Hypothalamus (tissue), 51 donors: ENCODE measurements at regions not wholly inside any gene's neighbourhood (a gene's known extent, or its start where the extent isn't known, plus 50 kb on each side); places are given as distances from the start of the nearest gene placed in this dataset.

Experiments used
- DNase-seq, 51 donors: peaks; one replicate each; lab custom pipeline; 2025; lab: John Stamatoyannopoulos, UW

DNA sequence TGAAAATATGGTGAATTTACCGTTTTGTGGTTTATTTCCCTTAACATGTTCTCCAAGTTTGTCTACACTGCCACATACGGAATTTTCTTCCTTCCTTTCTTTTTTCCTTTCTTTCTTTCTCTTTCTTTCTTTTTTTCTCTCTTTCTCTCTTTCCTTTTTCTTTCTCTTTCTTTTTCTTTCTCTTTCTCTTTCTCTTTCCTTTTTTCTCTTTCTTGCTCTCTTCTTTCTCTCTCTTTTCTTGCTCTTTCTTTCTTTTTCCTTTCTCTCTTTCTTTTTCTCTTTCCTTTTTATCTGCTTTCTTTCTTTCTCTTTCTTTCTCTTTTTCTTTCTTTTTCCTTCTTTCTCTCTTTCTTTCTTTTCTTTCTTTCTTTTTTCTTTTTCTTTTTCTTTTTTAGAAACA is 1962.3 kb upstream of the PCDH20 start:
- no peak for DNase-seq

GRCh38 chr13:63370101-63370500 is 1954.5 kb upstream of the PCDH20 start:
- DNase-seq = no peak

- DNase-seq = no peak
Measured at GRCh38 chr13:63367522-63368198, 1952.0 kb upstream of the PCDH20 start.

- DNase-seq = no peak
Measured at GRCh38 chr13:63364159-63364558, 1948.5 kb upstream of the PCDH20 start.

- DNase-seq = no peak
Measured at GRCh38 chr13:63351533-63351932, 1935.9 kb upstream of the PCDH20 start.

GRCh38 chr13:63351081-63351480 is 1935.4 kb upstream of the PCDH20 start:
- no peak for DNase-seq

DNA sequence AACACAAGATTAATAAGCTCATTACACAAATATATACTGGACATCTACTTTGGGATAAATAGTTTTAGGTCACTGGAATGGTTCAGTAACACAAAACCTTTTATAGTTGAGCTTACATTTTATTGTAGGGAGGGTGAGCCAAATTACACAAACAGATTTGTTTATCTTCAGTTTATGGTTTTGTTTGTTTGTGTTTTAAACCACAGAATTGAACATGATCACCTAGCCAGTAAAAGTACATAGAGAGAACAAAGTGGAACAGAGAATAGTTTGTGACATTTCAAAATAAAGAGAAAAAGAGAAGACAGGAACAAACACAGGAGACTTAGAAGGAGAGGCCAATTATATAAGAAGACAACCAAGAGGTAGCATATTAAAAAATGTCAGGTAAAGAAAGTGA is 1930.2 kb upstream of the PCDH20 start:
- no peak for DNase-seq

DNA sequence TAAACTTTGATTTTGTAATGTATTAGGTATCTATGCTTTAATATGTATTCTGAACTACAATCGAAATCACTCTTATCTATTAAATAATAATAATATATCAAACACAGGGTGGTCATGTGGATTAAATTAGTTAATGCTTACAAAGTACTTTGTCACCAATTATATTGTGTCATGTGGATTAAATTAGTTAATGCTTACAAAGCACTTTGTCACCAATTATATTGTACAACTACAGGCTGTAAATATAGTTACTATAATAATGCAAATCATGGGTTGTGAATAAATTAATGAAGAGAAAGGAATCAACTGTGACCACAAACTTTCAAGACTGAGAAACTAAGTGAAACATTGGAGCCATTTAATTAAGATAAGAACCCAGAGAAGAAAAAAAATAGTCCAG is 1929.1 kb upstream of the PCDH20 start:
- DNase-seq = no peak

- DNase-seq = no peak
Measured at GRCh38 chr13:63337921-63338320, 1922.3 kb upstream of the PCDH20 start.

GRCh38 chr13:63337041-63337440 is 1921.4 kb upstream of the PCDH20 start:
- DNase-seq = no peak

GRCh38 chr13:63336549-63336948 is 1920.9 kb upstream of the PCDH20 start:
- DNase-seq = no peak

- DNase-seq = no peak
Measured at GRCh38 chr13:63327584-63327983, 1911.9 kb upstream of the PCDH20 start.

- no peak for DNase-seq
Measured at GRCh38 chr13:63323441-63323840, 1907.8 kb upstream of the PCDH20 start.

- no peak for DNase-seq
Measured at GRCh38 chr13:63311587-63311986, 1895.9 kb upstream of the PCDH20 start.

DNA sequence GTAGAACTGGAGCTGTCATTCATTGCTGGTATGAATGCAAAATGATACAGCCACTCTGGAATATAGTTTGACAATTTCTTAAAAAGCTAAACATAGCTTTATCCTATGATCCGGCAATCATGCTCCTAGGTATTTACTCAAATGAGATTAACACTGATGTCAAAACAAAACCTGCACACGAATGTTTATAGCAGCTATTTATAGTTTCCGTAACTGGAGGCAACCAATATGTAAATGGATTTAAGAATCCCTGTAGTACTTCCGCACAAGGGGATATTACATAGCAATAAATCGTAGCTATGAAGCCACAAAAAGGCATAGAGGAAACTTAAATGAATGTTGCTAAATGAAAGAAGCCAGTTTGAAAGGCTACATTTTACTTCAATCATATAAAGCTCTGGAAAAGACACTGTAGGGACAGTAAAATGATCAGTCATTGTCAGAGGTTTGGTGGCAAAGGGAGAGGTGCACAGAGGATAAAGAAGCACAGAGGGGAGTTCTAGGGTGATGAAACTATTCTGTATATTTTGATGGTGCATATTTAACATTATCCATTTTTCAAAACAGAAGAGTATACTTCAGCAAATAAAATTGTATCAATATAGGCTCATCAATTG is 1893.0 kb upstream of the PCDH20 start:
- DNase-seq = no peak

DNA sequence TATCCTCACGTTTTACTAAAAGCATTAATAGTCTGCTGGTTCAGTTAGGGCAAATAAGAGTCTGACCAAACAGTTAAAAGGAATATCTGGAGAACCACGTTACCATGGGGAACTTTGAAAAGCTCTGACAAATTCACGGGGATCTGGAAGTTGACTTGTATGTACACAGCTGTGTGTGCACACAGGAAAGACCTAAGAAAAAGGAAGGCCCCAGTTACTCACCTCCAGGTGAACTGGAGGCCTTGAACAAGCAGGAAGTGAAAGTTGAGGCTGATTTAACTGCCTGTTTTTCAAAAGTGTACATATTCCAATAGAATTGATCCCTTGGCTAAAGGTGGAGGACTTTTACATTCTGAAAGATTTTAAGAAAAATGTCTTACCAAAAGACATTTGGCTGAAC is 1891.6 kb upstream of the PCDH20 start:
- no peak for DNase-seq

GRCh38 chr13:63305641-63306133 is 1890.0 kb upstream of the PCDH20 start:
- no peak for DNase-seq

- DNase-seq = no peak
Measured at GRCh38 chr13:63304497-63304896, 1888.8 kb upstream of the PCDH20 start.

DNA sequence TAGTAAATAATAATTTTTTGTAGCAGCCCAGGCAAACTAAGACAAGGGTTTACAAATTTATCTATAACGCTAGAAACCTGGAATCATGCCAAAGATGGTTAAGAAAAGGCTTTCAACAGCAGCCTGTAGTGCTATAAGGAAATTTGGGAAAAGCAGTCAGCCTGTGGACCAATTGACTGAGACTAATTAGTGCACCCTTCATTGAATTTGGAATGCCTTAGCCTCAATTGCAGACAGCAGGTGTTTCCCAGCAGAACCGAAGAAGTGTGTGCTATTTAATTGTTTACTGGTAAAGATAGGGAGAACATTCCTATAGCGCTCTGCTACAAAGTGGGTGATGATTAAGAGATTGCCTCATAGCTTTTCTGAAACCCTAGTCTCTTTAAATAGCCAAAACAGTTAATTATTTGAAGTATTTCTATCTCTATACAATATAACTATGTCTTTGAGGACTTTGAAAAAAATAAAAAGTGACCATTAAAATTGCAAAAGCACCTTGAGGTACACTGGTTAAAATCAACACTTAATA is 1884.3 kb upstream of the PCDH20 start:
- no peak for DNase-seq

DNA sequence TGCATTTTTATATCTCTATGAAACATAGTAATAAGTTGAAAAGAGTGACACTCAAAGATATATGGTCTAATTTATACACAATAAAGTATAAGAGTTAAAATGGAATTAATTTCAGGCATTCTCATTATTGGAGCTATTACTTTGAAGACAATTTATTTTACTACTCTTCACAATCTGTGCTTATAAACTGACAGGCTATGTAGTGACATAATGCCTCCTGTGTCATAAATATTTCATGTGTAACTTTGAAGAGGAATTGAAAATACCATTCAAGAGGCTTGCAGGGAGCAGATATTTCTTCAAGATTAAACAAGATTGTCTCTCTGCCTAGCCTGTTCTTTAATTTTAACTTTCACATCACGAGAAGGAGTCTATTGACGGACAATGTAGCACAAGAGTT is 1881.5 kb upstream of the PCDH20 start:
- no peak for DNase-seq

- no peak for DNase-seq
Measured at GRCh38 chr13:63291701-63292100, 1876.1 kb upstream of the PCDH20 start.

GRCh38 chr13:63288576-63288975 is 1872.9 kb upstream of the PCDH20 start:
- no peak for DNase-seq
